Keratinocyte (primary cell): ENCODE measurements at regions not wholly inside any gene's neighbourhood (a gene's known extent, or its start where the extent isn't known, plus 50 kb on each side); places are given as distances from the start of the nearest gene placed in this dataset.

ENCODE experiments used
- DNase-seq: peaks from one replicate; pipeline ENCODE4 v3.0.0-alpha.2; 2011; ENCODE audit warnings: low read depth, missing footprints, low spot score
- FAIRE-seq: peaks from 2 replicates; lab custom pipeline; 2011; peaks lifted over from hg19 to GRCh38; lab: Jason Lieb, UNC
- H2AFZ ChIP-seq: 2 replicates; pipeline ENCODE4 v1.6.0; 2012; ENCODE audit warnings: low read length, control low read depth, inconsistent platforms; ENCODE audit not compliant: control insufficient read depth
- H3K27ac ChIP-seq: 2 replicates; pipeline ENCODE4 v1.5.1; 2011; ENCODE audit warnings: low read length; ENCODE audit not compliant: control insufficient read depth, insufficient read depth
- H3K27me3 ChIP-seq: 3 replicates; pipeline ENCODE4 v1.6.0; 2011; ENCODE audit warnings: low read length; ENCODE audit not compliant: control insufficient read depth, insufficient read depth; ENCODE audit errors: extremely low read depth
- H3K36me3 ChIP-seq, 2 experiments: 2 replicates in 1 of 2; 3 replicates in 1 of 2; pipeline ENCODE4 v1.5.1; 2011; ENCODE audit warnings: low read length in 2 of 2, mild to moderate bottlenecking in 1 of 2; ENCODE audit not compliant: control insufficient read depth in 2 of 2, insufficient read depth in 2 of 2; ENCODE audit errors: extremely low read depth in 1 of 2
- H3K4me1 ChIP-seq: 3 replicates; pipeline ENCODE4 v1.5.1; 2011; ENCODE audit warnings: low read length; ENCODE audit not compliant: control insufficient read depth, insufficient read depth; ENCODE audit errors: extremely low read depth
- H3K4me2 ChIP-seq: 3 replicates; pipeline ENCODE4 v1.6.0; 2011; ENCODE audit warnings: low read depth, low read length; ENCODE audit not compliant: control insufficient read depth, insufficient read depth; ENCODE audit errors: extremely low read depth
- H3K4me3 ChIP-seq, 3 experiments: fragments of 200-600 bp in 1 of 3; sonication (generic) in 1 of 3; 2 replicates in 2 of 3; 3 replicates in 1 of 3; pipeline ENCODE4 v1.5.1; 2011 to 2016; ENCODE audit warnings: low read length in 3 of 3, mild to moderate bottlenecking in 3 of 3, control low read depth in 2 of 3, inconsistent platforms in 1 of 3, low read depth in 1 of 3, mixed read lengths in 1 of 3, mixed run types in 1 of 3, moderate library complexity in 1 of 3; ENCODE audit not compliant: control insufficient read depth in 2 of 3, insufficient read depth in 2 of 3; ENCODE audit errors: extremely low read depth in 1 of 3
- H3K79me2 ChIP-seq: 2 replicates; pipeline ENCODE4 v1.6.0; 2012; ENCODE audit warnings: low read length; ENCODE audit not compliant: control insufficient read depth, insufficient read depth
- H3K9ac ChIP-seq: 3 replicates; pipeline ENCODE4 v1.6.0; 2011; ENCODE audit warnings: low read length; ENCODE audit not compliant: control insufficient read depth, insufficient read depth; ENCODE audit errors: extremely low read depth
- H3K9me1 ChIP-seq: 3 replicates; pipeline ENCODE4 v1.6.0; 2011; ENCODE audit warnings: low read length; ENCODE audit not compliant: control insufficient read depth, insufficient read depth; ENCODE audit errors: extremely low read depth
- H3K9me3 ChIP-seq: 2 replicates; pipeline ENCODE4 v1.5.1; 2012; ENCODE audit warnings: low read depth, low read length; ENCODE audit not compliant: control insufficient read depth
- H4K20me1 ChIP-seq: 3 replicates; pipeline ENCODE4 v1.6.0; 2011; ENCODE audit warnings: low read length; ENCODE audit not compliant: control insufficient read depth, insufficient read depth; ENCODE audit errors: extremely low read depth
- EZH2 ChIP-seq: IDR thresholded peaks from one replicate; pipeline ENCODE4 v1.6.1; 2012; ENCODE audit warnings: inconsistent platforms, mild to moderate bottlenecking, low read length, moderate library complexity
- dilution Hi-C: fragments of 300-500 bp; cut with MboI; formaldehyde crosslinking; loops from one replicate; pipeline ENCODE4 v1.7.0; 2020; ENCODE audit warnings: low sequenced_read_pairs; ENCODE audit not compliant: extremely low pct_ligation_motif_present
- TF ChIP-seq, protein P1 (sequence below), 3 experiments: IDR thresholded peaks in 1 of 3; conservative IDR thresholded peaks in 1 of 3; optimal IDR thresholded peaks in 1 of 3; 2 replicates in 2 of 3; 3 replicates in 1 of 3; pipeline versions ENCODE3 to v1.5.1; 2011; ENCODE audit warnings: low read length in 3 of 3, mild to moderate bottlenecking in 3 of 3, moderate library complexity in 2 of 3, control low read depth in 1 of 3, inconsistent platforms in 1 of 3; ENCODE audit not compliant: insufficient read depth in 2 of 3; ENCODE audit errors: extremely low read depth in 1 of 3

DNA sequence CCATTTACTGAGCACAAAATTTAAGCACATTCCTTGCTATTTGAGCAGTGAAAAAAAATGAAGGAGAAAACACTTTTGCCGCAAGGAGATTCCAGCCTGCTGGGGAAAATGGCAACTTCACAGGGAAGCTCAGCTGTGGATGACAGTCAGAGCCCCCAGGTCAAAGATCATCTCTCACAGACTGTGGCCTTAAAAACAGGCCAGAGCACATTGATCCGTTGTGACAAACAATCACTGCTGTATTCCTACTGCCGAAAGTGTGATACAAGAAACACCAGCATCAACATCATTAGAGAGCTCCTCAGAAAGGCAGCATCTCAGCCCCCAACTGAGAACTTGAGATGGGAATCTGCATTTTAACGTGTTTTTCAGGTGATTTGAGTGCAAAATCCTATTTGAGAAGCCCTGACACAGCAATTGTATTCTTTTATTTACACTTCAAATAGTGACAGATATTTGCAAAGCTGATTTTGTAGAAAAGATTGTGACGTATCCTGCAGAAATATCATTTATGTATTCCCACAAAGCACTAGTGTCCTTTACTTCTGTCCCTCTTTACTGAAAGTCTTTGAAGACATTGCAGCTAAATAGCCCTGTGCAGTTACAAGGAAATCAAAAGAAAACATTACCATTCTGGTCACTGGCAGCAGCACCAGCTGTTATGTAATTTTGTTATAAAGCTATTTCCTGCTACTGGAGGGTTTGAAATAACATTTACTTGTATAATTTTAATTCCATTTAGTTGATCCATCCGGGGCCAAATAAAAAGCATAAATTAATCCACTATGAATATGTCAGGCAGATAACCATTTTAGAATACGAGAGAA, 652.0 kb downstream of the LIG4 start:
- no peak overlapping the region for H3K27ac ChIP-seq
- H3K79me2 ChIP-seq = no peaks in the 10 kb centered on the region
- H3K27me3 ChIP-seq = no peaks in the 10 kb centered on the region
- no peak for FAIRE-seq
- H3K9me3 ChIP-seq = peaks cover 2% of the 10 kb centered on the region
- H3K4me2 ChIP-seq = no peak overlapping the region
- no peak for TF ChIP-seq EZH2
- TF ChIP-seq, protein P1, sequence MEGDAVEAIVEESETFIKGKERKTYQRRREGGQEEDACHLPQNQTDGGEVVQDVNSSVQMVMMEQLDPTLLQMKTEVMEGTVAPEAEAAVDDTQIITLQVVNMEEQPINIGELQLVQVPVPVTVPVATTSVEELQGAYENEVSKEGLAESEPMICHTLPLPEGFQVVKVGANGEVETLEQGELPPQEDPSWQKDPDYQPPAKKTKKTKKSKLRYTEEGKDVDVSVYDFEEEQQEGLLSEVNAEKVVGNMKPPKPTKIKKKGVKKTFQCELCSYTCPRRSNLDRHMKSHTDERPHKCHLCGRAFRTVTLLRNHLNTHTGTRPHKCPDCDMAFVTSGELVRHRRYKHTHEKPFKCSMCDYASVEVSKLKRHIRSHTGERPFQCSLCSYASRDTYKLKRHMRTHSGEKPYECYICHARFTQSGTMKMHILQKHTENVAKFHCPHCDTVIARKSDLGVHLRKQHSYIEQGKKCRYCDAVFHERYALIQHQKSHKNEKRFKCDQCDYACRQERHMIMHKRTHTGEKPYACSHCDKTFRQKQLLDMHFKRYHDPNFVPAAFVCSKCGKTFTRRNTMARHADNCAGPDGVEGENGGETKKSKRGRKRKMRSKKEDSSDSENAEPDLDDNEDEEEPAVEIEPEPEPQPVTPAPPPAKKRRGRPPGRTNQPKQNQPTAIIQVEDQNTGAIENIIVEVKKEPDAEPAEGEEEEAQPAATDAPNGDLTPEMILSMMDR (optimal IDR thresholded peaks at IDR 0.05 in 1 of 3, IDR thresholded peaks at IDR 0.05 in 1 of 3, conservative IDR thresholded peaks at IDR 0.05 in 1 of 3; ENCODE audit: extremely low read depth in 1 of 3, insufficient read depth in 2 of 3, low read length in 3 of 3) = no peak
- H3K9me1 ChIP-seq = no peaks in the 10 kb centered on the region
- H2AFZ ChIP-seq = no peak overlapping the region
- H3K36me3 ChIP-seq = no peaks in the 10 kb centered on the region
- no peak overlapping the region for H3K9ac ChIP-seq
- dilution Hi-C loops = no loop called here
- H3K4me1 ChIP-seq = no peaks in the 10 kb centered on the region
- H4K20me1 ChIP-seq = no peaks in the 10 kb centered on the region
- H3K4me3 ChIP-seq = no peak overlapping the region
- DNase-seq = no peak

DNA sequence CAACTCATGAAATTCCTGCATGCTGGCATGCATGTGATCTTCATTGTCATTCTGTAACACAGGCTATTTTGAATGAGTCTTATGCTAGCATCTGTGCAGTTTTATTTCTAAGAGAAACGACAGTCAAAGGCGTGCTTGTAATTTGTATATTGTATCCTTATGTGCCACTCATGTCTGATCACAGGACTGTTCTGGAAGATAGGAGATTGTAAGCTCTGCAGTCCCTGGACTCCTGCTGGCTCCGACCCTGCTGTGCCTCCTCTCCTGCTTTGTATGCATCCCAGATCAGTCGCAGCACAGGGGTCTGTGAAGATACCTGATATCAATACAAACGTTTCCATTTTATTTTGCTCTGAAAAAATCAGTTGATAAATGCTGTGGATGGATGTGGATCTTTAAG, 653.1 kb downstream of the LIG4 start:
- dilution Hi-C loops = no loop called here
- TF ChIP-seq EZH2 = no peak
- TF ChIP-seq, protein P1 (optimal IDR thresholded peaks at IDR 0.05 in 1 of 3, IDR thresholded peaks at IDR 0.05 in 1 of 3, conservative IDR thresholded peaks at IDR 0.05 in 1 of 3; ENCODE audit: extremely low read depth in 1 of 3, insufficient read depth in 2 of 3, low read length in 3 of 3) = no peak
- DNase-seq (no peak), FAIRE-seq (no peak)
- H3K4me2 ChIP-seq = no peak overlapping the region
- H3K79me2 ChIP-seq = no peaks in the 10 kb centered on the region
- no peak overlapping the region for H3K9ac ChIP-seq
- H3K27me3 ChIP-seq = no peaks in the 10 kb centered on the region
- no peak overlapping the region for H3K4me3 ChIP-seq
- H3K27ac ChIP-seq = no peak overlapping the region
- no peaks in the 10 kb centered on the region for H3K4me1 ChIP-seq
- H4K20me1 ChIP-seq = no peaks in the 10 kb centered on the region
- no peaks in the 10 kb centered on the region for H3K36me3 ChIP-seq
- no peak overlapping the region for H2AFZ ChIP-seq
- H3K9me1 ChIP-seq = no peaks in the 10 kb centered on the region
- peaks cover 4% of the 10 kb centered on the region for H3K9me3 ChIP-seq
